ENCODE measurements at regions not wholly inside any gene's neighbourhood (a gene's known extent, or its start where the extent isn't known, plus 50 kb on each side); places are given as distances from the start of the nearest gene placed in this dataset.

DNA sequence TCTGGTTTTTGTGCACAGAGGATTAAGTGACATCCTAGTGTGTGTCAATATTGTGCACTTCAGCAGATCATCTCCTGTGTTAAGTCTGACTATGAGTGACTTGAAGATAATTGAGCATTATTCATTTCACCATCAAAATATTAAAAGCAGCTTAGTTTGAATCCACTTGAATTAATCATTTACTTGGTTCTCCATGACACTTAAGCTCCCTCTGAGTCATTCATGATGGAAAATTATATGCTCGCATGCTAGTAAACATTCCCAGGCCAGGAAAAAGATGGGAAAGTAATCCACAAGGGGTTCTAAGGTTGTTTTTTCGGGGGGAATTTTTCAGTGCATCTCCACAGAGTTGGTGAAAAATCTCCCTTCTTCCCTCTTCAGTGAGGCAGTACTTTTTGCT lies 97.2 kb upstream of the EOLA2 start:
- no peak overlapping the region for H3K4me3 ChIP-seq (ENCODE audit: low read depth, poor library complexity, severe bottlenecking)
- intact Hi-C loops (cut with DNase I; ENCODE audit: low total_unique reads): no loop called here
- no peak for TF ChIP-seq CTCF (IDR thresholded peaks at IDR 0.05)
- WGBS, 2 donors: 53 to 59% methylated on average over 2 of the region's 2 CpGs
- no peak for DNase-seq (ENCODE audit: low spot score in 2 of 2)

DNA sequence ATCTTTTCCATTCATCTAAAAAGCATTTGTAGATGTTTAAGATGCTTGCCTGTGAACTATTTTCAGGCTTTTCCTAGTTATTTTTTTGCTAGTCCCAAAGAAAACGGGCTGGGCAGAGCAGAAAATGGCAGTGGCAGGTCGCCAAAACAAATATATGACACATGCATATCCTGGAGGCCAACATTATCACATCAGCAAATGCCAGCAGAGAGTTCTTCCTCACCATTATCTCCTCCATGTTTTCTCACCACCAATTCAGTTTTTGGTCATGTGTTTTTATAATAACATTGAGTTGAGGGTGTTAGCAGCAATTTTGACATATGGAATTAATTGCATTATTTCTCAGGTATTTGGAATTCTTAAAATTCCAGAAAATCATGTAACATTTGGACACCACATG lies 97.9 kb upstream of the EOLA2 start:
- H3K4me3 ChIP-seq (ENCODE audit: low read depth, poor library complexity, severe bottlenecking): no peak overlapping the region
- 4 to 18% methylated on average over 2 of the region's 2 CpGs for WGBS, 2 donors
- no peak for TF ChIP-seq CTCF (IDR thresholded peaks at IDR 0.05)
- no peak for TF ChIP-seq POLR2A (IDR thresholded peaks at IDR 0.05)
- intact Hi-C loops (cut with DNase I; ENCODE audit: low total_unique reads): no loop called here
- DNase-seq (ENCODE audit: low spot score in 2 of 2): no peak

- H3K4me3 ChIP-seq (ENCODE audit: low read depth, poor library complexity, severe bottlenecking): no peak overlapping the region
- DNase-seq (ENCODE audit: low spot score in 2 of 2): no peak
- TF ChIP-seq CTCF (IDR thresholded peaks at IDR 0.05): no peak
- TF ChIP-seq POLR2A (IDR thresholded peaks at IDR 0.05): no peak
- WGBS, 2 donors: 64 to 68% methylated on average over 3 of the region's 3 CpGs
- intact Hi-C loops (cut with DNase I; ENCODE audit: low total_unique reads): no loop called here
Measured at GRCh38 chrX:150036641-150037040, 98.3 kb upstream of the EOLA2 start.

DNA sequence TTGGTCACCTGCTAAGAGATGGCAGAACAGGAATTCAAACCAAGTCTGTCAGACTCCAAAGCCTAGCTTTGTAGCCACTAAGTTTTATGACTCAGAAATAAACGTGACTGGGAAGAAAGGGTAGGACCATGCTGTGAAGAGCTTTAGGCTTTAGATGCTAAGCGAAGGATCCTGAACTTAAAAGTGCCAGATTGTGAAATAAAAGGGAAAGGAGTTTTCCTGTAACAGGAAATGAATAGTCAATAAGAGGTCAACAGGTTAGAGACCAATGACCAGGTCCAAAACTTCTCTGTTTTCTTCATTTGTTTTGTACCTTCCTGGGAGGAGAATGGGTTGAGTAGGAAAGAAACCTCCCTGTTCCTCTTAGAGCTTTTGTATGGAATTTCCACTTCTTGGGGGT lies 98.8 kb upstream of the EOLA2 start:
- 36 to 52% methylated on average over 2 of the region's 2 CpGs for WGBS, 2 donors
- no peak for DNase-seq (ENCODE audit: low spot score in 2 of 2)
- no peak overlapping the region for H3K4me3 ChIP-seq (ENCODE audit: low read depth, poor library complexity, severe bottlenecking)
- TF ChIP-seq CTCF (IDR thresholded peaks at IDR 0.05) (no peak), POLR2A (IDR thresholded peaks at IDR 0.05) (no peak)
- intact Hi-C loops (cut with DNase I; ENCODE audit: low total_unique reads): no loop called here

DNA sequence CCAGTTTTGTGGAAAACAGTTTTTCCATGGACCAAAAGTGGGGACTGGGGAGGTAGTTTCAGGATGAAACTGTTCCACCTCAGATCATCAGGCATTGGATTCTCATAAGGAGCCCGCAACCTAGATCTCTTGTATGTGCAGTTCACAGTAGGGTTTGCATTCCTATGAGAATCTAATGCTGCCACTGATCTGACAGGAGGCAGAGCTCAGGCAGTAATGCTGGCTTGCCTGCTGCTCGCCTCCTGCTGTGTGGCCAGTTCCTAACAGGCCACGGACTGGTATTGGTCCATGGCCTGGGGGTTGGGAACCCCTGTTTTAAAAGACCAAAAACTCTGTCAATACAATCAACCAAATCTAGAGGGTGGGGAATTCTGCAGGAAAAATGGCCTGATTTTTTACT lies 100.0 kb upstream of the EOLA2 start:
- TF ChIP-seq CTCF (IDR thresholded peaks at IDR 0.05): no peak
- TF ChIP-seq POLR2A (IDR thresholded peaks at IDR 0.05): no peak
- H3K4me3 ChIP-seq (ENCODE audit: low read depth, poor library complexity, severe bottlenecking): no peak overlapping the region
- 73 to 87% methylated on average over 3 of the region's 3 CpGs for WGBS, 2 donors
- intact Hi-C loops (cut with DNase I; ENCODE audit: low total_unique reads): no loop called here
- DNase-seq (ENCODE audit: low spot score in 2 of 2): no peak

DNA sequence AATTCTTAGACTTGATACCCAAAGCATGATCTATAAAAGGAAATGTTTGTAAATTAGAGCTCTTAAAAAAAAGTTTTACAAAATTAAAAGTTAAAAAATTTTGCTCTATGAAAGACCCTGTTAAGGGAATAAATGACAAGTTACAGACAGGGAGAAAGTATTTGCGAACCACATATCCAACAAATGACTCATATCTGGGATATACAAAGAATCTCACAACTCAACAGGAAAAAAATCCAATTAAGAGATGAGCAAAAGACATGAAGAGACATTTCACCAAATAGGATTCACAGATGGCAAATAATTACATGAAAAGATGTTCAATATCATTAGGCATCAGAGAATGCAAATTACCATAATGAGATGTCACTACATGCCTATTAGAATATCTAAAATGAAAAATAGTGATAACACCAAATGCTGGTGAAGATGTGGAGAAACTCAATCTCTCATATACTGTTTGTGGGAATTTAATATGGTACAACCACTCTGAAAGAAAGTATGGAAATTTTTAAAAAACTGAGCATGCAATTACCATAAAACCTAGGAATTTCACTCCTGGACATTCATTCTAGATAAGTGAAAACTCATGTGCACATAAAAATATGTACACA lies 100.8 kb upstream of the EOLA2 start:
- TF ChIP-seq POLR2A (IDR thresholded peaks at IDR 0.05) (no peak), CTCF (IDR thresholded peaks at IDR 0.05) (no peak)
- 62 to 80% methylated on average over 1 of the region's 1 CpG for WGBS, 2 donors

More for the DNA sequence above, 100.8 kb upstream of the EOLA2 start:
- intact Hi-C loops (cut with DNase I; ENCODE audit: low total_unique reads): no loop called here
- H3K4me3 ChIP-seq (ENCODE audit: low read depth, poor library complexity, severe bottlenecking): no peak overlapping the region
- DNase-seq (ENCODE audit: low spot score in 2 of 2): no peak
